CD8-positive, alpha-beta memory T cell (primary cell): ENCODE measurements at regions not wholly inside any gene's neighbourhood (a gene's known extent, or its start where the extent isn't known, plus 50 kb on each side); places are given as distances from the start of the nearest gene placed in this dataset.

Source experiments
- CTCF ChIA-PET: fragments of 350-600 bp; sonication (Branson Sonifier 250); formaldehyde crosslinking; loops from one replicate; lab custom pipeline; 2021; ENCODE audit warnings: antibody characterized with exemption; lab: Charles Lee
- POLR2A ChIA-PET: fragments of 350-600 bp; sonication (Branson Sonifier 250); formaldehyde crosslinking; loops from one replicate; lab custom pipeline; 2021; ENCODE audit warnings: antibody characterized with exemption; lab: Charles Lee
- DNase-seq, 5 donors: peaks; one replicate each; pipeline versions ENCODE4 v3.0.0 to v3.0.0-alpha.2; 2020 to 2022; ENCODE audit warnings: mixed read lengths in 1 of 5
- H3K27ac ChIP-seq: one replicate; pipeline ENCODE4 v1.7.0; 2013; ENCODE audit warnings: low read depth, mild to moderate bottlenecking, low read length, moderate library complexity
- H3K27me3 ChIP-seq: 2 replicates; pipeline ENCODE4 v1.7.0; 2013; ENCODE audit warnings: low read length, mild to moderate bottlenecking; ENCODE audit not compliant: insufficient read depth, poor library complexity, severe bottlenecking
- H3K36me3 ChIP-seq: 2 replicates; pipeline ENCODE4 v1.7.0; 2013; ENCODE audit warnings: mild to moderate bottlenecking, low read length, moderate library complexity; ENCODE audit not compliant: insufficient read depth
- H3K4me1 ChIP-seq: 2 replicates; pipeline ENCODE4 v1.7.0; 2013; ENCODE audit warnings: mild to moderate bottlenecking, low read length, moderate library complexity; ENCODE audit not compliant: insufficient read depth
- H3K4me3 ChIP-seq: 2 replicates; pipeline ENCODE4 v1.7.0; 2013; ENCODE audit warnings: mild to moderate bottlenecking, low read length
- H3K9me3 ChIP-seq: 2 replicates; pipeline ENCODE4 v1.7.0; 2013; ENCODE audit warnings: mild to moderate bottlenecking, low read length
- H3K27ac Mint-ChIP-seq, 8 donors: one replicate each; pipeline ENCODE4 v1.8.0; 2020 to 2021; ENCODE audit warnings: mixed read lengths in 8 of 8, mild to moderate bottlenecking in 6 of 8, inconsistent platforms in 3 of 8, moderate library complexity in 3 of 8
- H3K27me3 Mint-ChIP-seq, 2 donors: one replicate each; pipeline ENCODE4 v1.8.0; 2020 to 2021; ENCODE audit warnings: mixed read lengths in 2 of 2, mild to moderate bottlenecking in 1 of 2, moderate library complexity in 1 of 2
- H3K36me3 Mint-ChIP-seq, 3 donors: one replicate each; pipeline ENCODE4 v1.8.0; 2020 to 2021; ENCODE audit warnings: mixed read lengths in 3 of 3, inconsistent platforms in 1 of 3, mild to moderate bottlenecking in 1 of 3
- H3K4me1 Mint-ChIP-seq, 3 donors: one replicate each; pipeline ENCODE4 v1.8.0; 2020 to 2021; ENCODE audit warnings: mixed read lengths in 3 of 3, inconsistent platforms in 1 of 3, mild to moderate bottlenecking in 1 of 3
- H3K4me3 Mint-ChIP-seq, 7 donors: one replicate each; pipeline ENCODE4 v1.8.0; 2020 to 2021; ENCODE audit warnings: mixed read lengths in 7 of 7, mild to moderate bottlenecking in 6 of 7, moderate library complexity in 4 of 7, inconsistent platforms in 2 of 7
- H3K9me3 Mint-ChIP-seq, 5 donors: one replicate each; pipeline ENCODE4 v1.8.0; 2020 to 2022; ENCODE audit warnings: mixed read lengths in 5 of 5, mild to moderate bottlenecking in 3 of 5, moderate library complexity in 2 of 5, inconsistent platforms in 1 of 5

- Histone ChIP-seq H3K4me3 (no peak overlapping the region), H3K9me3 (no peaks in the 10 kb centered on the region), H3K27me3 (no peaks in the 10 kb centered on the region), H3K27ac (no peak overlapping the region), H3K4me1 (no peaks in the 10 kb centered on the region), H3K36me3 (no peaks in the 10 kb centered on the region)
- no peak for DNase-seq
- POLR2A ChIA-PET = no interaction called here
- Mint-ChIP-seq H3K4me3 (no peak overlapping the region), H3K27ac (no peak overlapping the region), H3K9me3 (peaks cover 0 to 3% (median 0%) of the 10 kb centered on the region in 5 donors), H3K27me3 (peaks cover 4 to 33% of the 10 kb centered on the region in 2 donors), H3K4me1 (no peaks in the 10 kb centered on the region), H3K36me3 (no peaks in the 10 kb centered on the region)
- CTCF ChIA-PET = no interaction called here
Measured at GRCh38 chr17:73939806-73940205, 263.7 kb upstream of the RPL38 start.

- no peak for DNase-seq
- no peaks in the 10 kb centered on the region for H3K27me3 ChIP-seq
- CTCF ChIA-PET = no interaction called here
- Mint-ChIP-seq H3K4me1 (no peaks in the 10 kb centered on the region), H3K9me3 (peaks cover 0 to 3% (median 0%) of the 10 kb centered on the region in 5 donors), H3K27ac (no peak overlapping the region), H3K4me3 (no peak overlapping the region), H3K27me3 (peaks cover 4 to 34% of the 10 kb centered on the region in 2 donors), H3K36me3 (no peaks in the 10 kb centered on the region)
- no peak overlapping the region for H3K4me3 ChIP-seq
- H3K36me3 ChIP-seq = no peaks in the 10 kb centered on the region
- H3K9me3 ChIP-seq = no peaks in the 10 kb centered on the region
- no peak overlapping the region for H3K27ac ChIP-seq
- H3K4me1 ChIP-seq = no peaks in the 10 kb centered on the region
- POLR2A ChIA-PET = no interaction called here
Measured at GRCh38 chr17:73940511-73940910, 263.0 kb upstream of the RPL38 start.

- Mint-ChIP-seq H3K27me3 (peaks cover under 1 to 40% of the 10 kb centered on the region in 2 donors), H3K36me3 (no peaks in the 10 kb centered on the region), H3K4me1 (no peaks in the 10 kb centered on the region), H3K4me3 (no peak overlapping the region), H3K27ac (no peak overlapping the region), H3K9me3 (peaks cover 0 to under 1% (median 0%) of the 10 kb centered on the region in 5 donors)
- CTCF ChIA-PET = no interaction called here
- Histone ChIP-seq H3K4me1 (no peaks in the 10 kb centered on the region), H3K4me3 (no peak overlapping the region), H3K36me3 (no peaks in the 10 kb centered on the region), H3K27ac (no peak overlapping the region), H3K27me3 (no peaks in the 10 kb centered on the region), H3K9me3 (no peaks in the 10 kb centered on the region)
- DNase-seq = no peak
- POLR2A ChIA-PET = no interaction called here
Measured at GRCh38 chr17:73941919-73942530, 261.5 kb upstream of the RPL38 start.

GRCh38 chr17:73942703-73943415 lies 260.6 kb upstream of the RPL38 start:
- no peaks in the 10 kb centered on the region for H3K27me3 ChIP-seq
- Mint-ChIP-seq H3K9me3 (no peaks in the 10 kb centered on the region), H3K4me3 (no peak overlapping the region), H3K27me3 (peaks cover 2 to 43% of the 10 kb centered on the region in 2 donors), H3K4me1 (no peaks in the 10 kb centered on the region), H3K36me3 (no peaks in the 10 kb centered on the region), H3K27ac (no peak overlapping the region)
- no peak for DNase-seq
- CTCF ChIA-PET = no interaction called here
- no peaks in the 10 kb centered on the region for H3K9me3 ChIP-seq
- no peaks in the 10 kb centered on the region for H3K4me1 ChIP-seq
- no peaks in the 10 kb centered on the region for H3K36me3 ChIP-seq
- POLR2A ChIA-PET = no interaction called here
- no peak overlapping the region for H3K4me3 ChIP-seq
- no peak overlapping the region for H3K27ac ChIP-seq

DNA sequence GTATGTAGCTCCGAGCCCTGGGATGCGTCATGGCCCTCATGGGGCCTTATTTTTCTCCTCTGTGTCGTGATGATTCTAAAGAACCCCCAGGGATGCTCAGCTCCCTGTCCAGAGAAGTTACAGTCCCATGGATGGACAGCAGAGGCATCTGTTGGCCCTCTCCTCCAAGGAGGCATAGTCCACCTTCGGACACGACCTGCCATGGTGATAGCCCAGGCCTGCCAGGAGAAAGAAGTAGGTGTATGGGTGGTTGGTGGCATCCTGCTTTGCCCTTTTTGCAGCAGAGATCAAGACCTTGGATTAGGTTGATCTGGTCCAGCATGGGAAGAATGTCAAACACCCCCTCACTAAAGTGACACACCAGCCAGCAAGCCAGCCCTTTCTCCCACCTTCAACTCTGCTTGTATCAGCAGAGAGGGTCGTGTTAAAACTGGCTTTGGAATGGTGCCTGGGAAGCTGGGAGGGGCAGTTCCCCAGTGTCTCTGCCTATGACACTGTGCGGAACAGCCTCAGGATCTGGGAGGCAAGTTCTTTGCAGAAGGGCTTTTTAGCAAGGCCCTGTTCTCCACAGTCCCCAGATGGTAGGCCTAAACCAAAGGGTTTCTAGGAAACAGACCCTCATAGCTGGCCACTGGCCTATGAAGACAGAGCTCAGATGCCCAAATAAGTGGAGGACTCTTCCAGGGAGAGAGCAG lies 259.9 kb upstream of the RPL38 start:
- H3K9me3 Mint-ChIP-seq = no peaks in the 10 kb centered on the region
- Histone ChIP-seq H3K9me3 (no peaks in the 10 kb centered on the region), H3K27me3 (no peaks in the 10 kb centered on the region), H3K4me3 (no peak overlapping the region), H3K27ac (no peak overlapping the region), H3K36me3 (no peaks in the 10 kb centered on the region), H3K4me1 (no peaks in the 10 kb centered on the region)
- CTCF ChIA-PET = no interaction called here
- no peaks in the 10 kb centered on the region for H3K36me3 Mint-ChIP-seq
- peaks cover 4 to 46% of the 10 kb centered on the region in 2 donors for H3K27me3 Mint-ChIP-seq
- DNase-seq = no peak
- H3K27ac Mint-ChIP-seq = no peak overlapping the region
- POLR2A ChIA-PET = no interaction called here
- no peak overlapping the region for H3K4me3 Mint-ChIP-seq
- H3K4me1 Mint-ChIP-seq = no peaks in the 10 kb centered on the region

GRCh38 chr17:73944366-73944765 lies 259.1 kb upstream of the RPL38 start:
- H3K4me1 ChIP-seq = no peaks in the 10 kb centered on the region

GRCh38 chr17:73947281-73947965 lies 256.1 kb upstream of the RPL38 start:
- Histone ChIP-seq H3K4me1 (no peaks in the 10 kb centered on the region), H3K4me3 (no peak overlapping the region), H3K27ac (no peak overlapping the region), H3K27me3 (no peaks in the 10 kb centered on the region), H3K9me3 (no peaks in the 10 kb centered on the region), H3K36me3 (no peaks in the 10 kb centered on the region)
- DNase-seq = no peak
- H3K9me3 Mint-ChIP-seq = no peaks in the 10 kb centered on the region
- peaks cover 0 to 6% (median 5%) of the 10 kb centered on the region in 3 donors for H3K4me1 Mint-ChIP-seq
- H3K27me3 Mint-ChIP-seq = peaks cover 17 to 59% of the 10 kb centered on the region in 2 donors
- CTCF ChIA-PET = no interaction called here
- H3K36me3 Mint-ChIP-seq = no peaks in the 10 kb centered on the region
- H3K27ac Mint-ChIP-seq = no peak overlapping the region
- no peak overlapping the region for H3K4me3 Mint-ChIP-seq
- POLR2A ChIA-PET = no interaction called here

More at GRCh38 chr17:73944366-73944765, 259.1 kb upstream of the RPL38 start:
- Mint-ChIP-seq H3K36me3 (no peaks in the 10 kb centered on the region), H3K4me1 (no peaks in the 10 kb centered on the region), H3K4me3 (no peak overlapping the region), H3K27me3 (peaks cover 4 to 51% of the 10 kb centered on the region in 2 donors), H3K9me3 (no peaks in the 10 kb centered on the region), H3K27ac (no peak overlapping the region)
- H3K27me3 ChIP-seq = no peaks in the 10 kb centered on the region
- DNase-seq = no peak
- CTCF ChIA-PET = no interaction called here
- POLR2A ChIA-PET = no interaction called here
- H3K9me3 ChIP-seq = no peaks in the 10 kb centered on the region
- no peaks in the 10 kb centered on the region for H3K36me3 ChIP-seq
- no peak overlapping the region for H3K4me3 ChIP-seq
- no peak overlapping the region for H3K27ac ChIP-seq

GRCh38 chr17:73947966-73948355 lies 255.5 kb upstream of the RPL38 start:
- H3K4me3 Mint-ChIP-seq = no peak overlapping the region
- no peaks in the 10 kb centered on the region for H3K9me3 ChIP-seq
- peaks cover 17 to 55% of the 10 kb centered on the region in 2 donors for H3K27me3 Mint-ChIP-seq
- H3K4me3 ChIP-seq = no peak overlapping the region
- no peaks in the 10 kb centered on the region for H3K27me3 ChIP-seq
- CTCF ChIA-PET = no interaction called here
- H3K36me3 Mint-ChIP-seq = no peaks in the 10 kb centered on the region
- H3K27ac Mint-ChIP-seq = no peak overlapping the region
- H3K9me3 Mint-ChIP-seq = no peaks in the 10 kb centered on the region
- DNase-seq = no peak
- no peak overlapping the region for H3K27ac ChIP-seq
- peaks cover 0 to 6% (median 5%) of the 10 kb centered on the region in 3 donors for H3K4me1 Mint-ChIP-seq
- POLR2A ChIA-PET = no interaction called here
- no peaks in the 10 kb centered on the region for H3K36me3 ChIP-seq
- no peaks in the 10 kb centered on the region for H3K4me1 ChIP-seq
